ENCODE measurements at regions not wholly inside any gene's neighbourhood (a gene's known extent, or its start where the extent isn't known, plus 50 kb on each side); places are given as distances from the start of the nearest gene placed in this dataset.
A peak's percentile ranks its signal among the peaks of the same experiment; 100 is the strongest.

DNA sequence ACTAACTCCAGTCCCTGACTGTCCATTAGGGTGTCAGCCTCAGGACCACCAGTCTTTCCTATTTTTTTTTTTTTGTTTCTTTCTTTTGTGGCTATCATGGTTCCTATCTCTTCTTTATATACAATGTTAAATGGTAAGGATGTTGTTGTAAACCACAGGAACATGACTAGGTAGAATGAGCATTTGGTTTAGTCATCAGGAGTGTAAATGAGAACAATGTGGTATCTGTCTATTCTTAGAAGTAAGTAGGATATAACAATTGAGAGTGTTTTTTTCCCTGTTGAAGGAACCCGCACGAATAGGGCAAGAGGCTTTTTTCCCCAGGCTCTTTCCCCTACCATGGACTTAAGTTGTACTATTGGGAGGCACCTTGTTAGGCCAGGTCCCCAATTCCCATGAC is 880.3 kb upstream of the GBE1 start:
- H3K4me1 ChIP-seq, result no peaks in the 10 kb centered on the region
- DNase-seq (no peak), ATAC-seq (ENCODE audit: low FRiP score in 2 of 2) (no peak)
- no peaks in the 10 kb centered on the region for H3K27me3 ChIP-seq
- no peak overlapping the region for H3K4me3 ChIP-seq
- no peaks in the 10 kb centered on the region for H3K36me3 ChIP-seq
- H3K27ac ChIP-seq, result no peak overlapping the region
- TF ChIP-seq EP300 (IDR thresholded peaks at IDR 0.05) (no peak), POLR2A (IDR thresholded peaks at IDR 0.05) (no peak), POLR2AphosphoS5 (IDR thresholded peaks at IDR 0.05) (no peak)
- TF ChIP-seq, protein P1, sequence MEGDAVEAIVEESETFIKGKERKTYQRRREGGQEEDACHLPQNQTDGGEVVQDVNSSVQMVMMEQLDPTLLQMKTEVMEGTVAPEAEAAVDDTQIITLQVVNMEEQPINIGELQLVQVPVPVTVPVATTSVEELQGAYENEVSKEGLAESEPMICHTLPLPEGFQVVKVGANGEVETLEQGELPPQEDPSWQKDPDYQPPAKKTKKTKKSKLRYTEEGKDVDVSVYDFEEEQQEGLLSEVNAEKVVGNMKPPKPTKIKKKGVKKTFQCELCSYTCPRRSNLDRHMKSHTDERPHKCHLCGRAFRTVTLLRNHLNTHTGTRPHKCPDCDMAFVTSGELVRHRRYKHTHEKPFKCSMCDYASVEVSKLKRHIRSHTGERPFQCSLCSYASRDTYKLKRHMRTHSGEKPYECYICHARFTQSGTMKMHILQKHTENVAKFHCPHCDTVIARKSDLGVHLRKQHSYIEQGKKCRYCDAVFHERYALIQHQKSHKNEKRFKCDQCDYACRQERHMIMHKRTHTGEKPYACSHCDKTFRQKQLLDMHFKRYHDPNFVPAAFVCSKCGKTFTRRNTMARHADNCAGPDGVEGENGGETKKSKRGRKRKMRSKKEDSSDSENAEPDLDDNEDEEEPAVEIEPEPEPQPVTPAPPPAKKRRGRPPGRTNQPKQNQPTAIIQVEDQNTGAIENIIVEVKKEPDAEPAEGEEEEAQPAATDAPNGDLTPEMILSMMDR (IDR thresholded peaks at IDR 0.05), result no peak
- no peaks in the 10 kb centered on the region for H3K9me3 ChIP-seq
- 92 to 96% methylated on average over 2 of the region's 2 CpGs for WGBS, 2 donors

DNA sequence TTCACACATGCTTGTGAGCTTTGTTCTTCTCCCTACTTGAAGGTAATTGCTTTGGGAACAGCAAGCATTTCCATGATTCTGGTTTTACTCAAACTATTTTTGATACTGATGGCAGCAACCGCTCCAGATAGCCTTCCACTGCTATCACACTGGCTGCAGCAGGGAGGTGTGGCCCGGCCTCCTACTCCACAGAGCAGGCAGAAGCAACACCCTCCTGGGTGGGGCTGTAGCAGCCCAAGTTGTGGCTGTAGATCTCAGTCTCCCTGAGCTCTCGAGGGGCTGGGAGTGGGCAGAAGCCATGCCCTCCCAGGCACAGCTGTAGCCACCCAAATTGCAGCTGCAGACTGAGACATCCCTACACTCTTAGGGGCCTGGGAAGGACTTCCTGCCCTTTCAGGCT is 878.8 kb upstream of the GBE1 start:
- DNase-seq (peak in 1 of 2 donors; percentile 20), ATAC-seq (ENCODE audit: low FRiP score in 2 of 2) (peak; percentile 31 to 54)
- H3K4me3 ChIP-seq, result no peak overlapping the region
- no peak for TF ChIP-seq POLR2A (IDR thresholded peaks at IDR 0.05)
- no peak for TF ChIP-seq EP300 (IDR thresholded peaks at IDR 0.05)
- TF ChIP-seq POLR2AphosphoS5 (IDR thresholded peaks at IDR 0.05), result no peak
- TF ChIP-seq, protein P1 (IDR thresholded peaks at IDR 0.05), result no peak
- no peaks in the 10 kb centered on the region for H3K27me3 ChIP-seq
- no peak overlapping the region for H3K27ac ChIP-seq
- WGBS, 2 donors, result 67 to 83% methylated on average over 2 to 3 of the region's 3 CpGs
- no peaks in the 10 kb centered on the region for H3K4me1 ChIP-seq
- no peaks in the 10 kb centered on the region for H3K9me3 ChIP-seq
- H3K36me3 ChIP-seq, result no peaks in the 10 kb centered on the region

- H3K36me3 ChIP-seq, result no peaks in the 10 kb centered on the region
- H3K27me3 ChIP-seq, result no peaks in the 10 kb centered on the region
- no peak overlapping the region for H3K4me3 ChIP-seq
- ATAC-seq (ENCODE audit: low FRiP score in 2 of 2) (no peak), DNase-seq (no peak)
- H3K27ac ChIP-seq, result no peak overlapping the region
- 79 to 86% methylated on average over 5 of the region's 5 CpGs for WGBS, 2 donors
- H3K4me1 ChIP-seq, result no peaks in the 10 kb centered on the region
- no peaks in the 10 kb centered on the region for H3K9me3 ChIP-seq
- TF ChIP-seq POLR2A (IDR thresholded peaks at IDR 0.05) (no peak), POLR2AphosphoS5 (IDR thresholded peaks at IDR 0.05) (no peak), EP300 (IDR thresholded peaks at IDR 0.05) (no peak)
- TF ChIP-seq, protein P1 (IDR thresholded peaks at IDR 0.05), result no peak
Measured at GRCh38 chr3:82637574-82637973, 876.1 kb upstream of the GBE1 start.

DNA sequence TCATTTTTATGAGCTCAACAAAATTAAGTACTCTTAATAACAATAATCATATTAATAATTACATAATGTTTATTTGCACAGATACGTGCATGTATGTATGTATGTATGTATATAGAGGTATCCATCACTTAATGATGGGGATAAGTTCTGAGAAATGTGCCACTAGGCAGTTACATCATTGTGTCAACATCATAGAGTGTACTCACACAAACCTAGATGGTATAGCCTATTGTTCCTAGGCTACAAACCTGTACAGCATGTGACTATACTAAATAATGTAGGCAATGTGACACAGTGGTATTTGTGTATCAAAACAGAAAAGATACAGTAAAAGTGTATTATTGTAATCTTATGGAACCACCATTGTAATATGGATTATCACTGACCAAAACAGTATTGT is 874.7 kb upstream of the GBE1 start:
- Histone ChIP-seq H3K27me3 (no peaks in the 10 kb centered on the region), H3K27ac (no peak overlapping the region), H3K4me3 (no peak overlapping the region), H3K9me3 (no peaks in the 10 kb centered on the region), H3K36me3 (no peaks in the 10 kb centered on the region), H3K4me1 (no peaks in the 10 kb centered on the region)
- DNase-seq, result no peak
- ATAC-seq (ENCODE audit: low FRiP score in 2 of 2), result no peak
- 68 to 76% methylated on average over 1 of the region's 1 CpG for WGBS, 2 donors
- TF ChIP-seq POLR2A (IDR thresholded peaks at IDR 0.05) (no peak), EP300 (IDR thresholded peaks at IDR 0.05) (no peak), POLR2AphosphoS5 (IDR thresholded peaks at IDR 0.05) (no peak)
- TF ChIP-seq, protein P1 (IDR thresholded peaks at IDR 0.05), result no peak

GRCh38 chr3:82633319-82633718 is 871.9 kb upstream of the GBE1 start:
- 43 to 65% methylated on average over 1 of the region's 1 CpG for WGBS, 2 donors
- no peaks in the 10 kb centered on the region for H3K9me3 ChIP-seq
- H3K27me3 ChIP-seq, result no peaks in the 10 kb centered on the region
- H3K4me1 ChIP-seq, result no peaks in the 10 kb centered on the region
- no peak overlapping the region for H3K27ac ChIP-seq
- ATAC-seq (ENCODE audit: low FRiP score in 2 of 2) (no peak), DNase-seq (no peak)
- H3K36me3 ChIP-seq, result no peaks in the 10 kb centered on the region
- TF ChIP-seq, protein P1 (IDR thresholded peaks at IDR 0.05), result no peak
- no peak for TF ChIP-seq EP300 (IDR thresholded peaks at IDR 0.05)
- TF ChIP-seq POLR2A (IDR thresholded peaks at IDR 0.05), result no peak
- TF ChIP-seq POLR2AphosphoS5 (IDR thresholded peaks at IDR 0.05), result no peak
- H3K4me3 ChIP-seq, result no peak overlapping the region

Measured in upper lobe of left lung (tissue), 6 donors.